Liver (tissue), 8 donors: ENCODE measurements at regions not wholly inside any gene's neighbourhood (a gene's known extent, or its start where the extent isn't known, plus 50 kb on each side); places are given as distances from the start of the nearest gene placed in this dataset.

Experiments used
- DNase-seq: peaks from one replicate; pipeline ENCODE4 v3.0.0-alpha.2; 2017; ENCODE audit warnings: low spot score
- H3K27ac ChIP-seq, 2 donors: one replicate each; pipeline ENCODE4 v1.7.0; 2013; ENCODE audit warnings: inconsistent platforms in 2 of 2, low read length in 2 of 2, control low read depth in 1 of 2, low read depth in 1 of 2, mild to moderate bottlenecking in 1 of 2
- H3K27me3 ChIP-seq, 4 donors: one replicate each; pipeline versions ENCODE4 v1.6.1 to v1.7.0; 2013; ENCODE audit warnings: low read length in 3 of 4, inconsistent platforms in 1 of 4, mild to moderate bottlenecking in 1 of 4, moderate library complexity in 1 of 4; ENCODE audit not compliant: control insufficient read depth in 4 of 4, insufficient read depth in 4 of 4
- H3K36me3 ChIP-seq, 4 donors: one replicate each; pipeline versions ENCODE4 v1.6.1 to v1.7.0; 2013; ENCODE audit warnings: low read length in 3 of 4, mild to moderate bottlenecking in 3 of 4, low read depth in 1 of 4, moderate library complexity in 1 of 4; ENCODE audit not compliant: control insufficient read depth in 4 of 4, insufficient read depth in 3 of 4
- H3K4me1 ChIP-seq, 4 donors: one replicate each; pipeline versions ENCODE4 v1.6.1 to v1.7.0; 2013; ENCODE audit warnings: low read length in 3 of 4, mild to moderate bottlenecking in 3 of 4, moderate library complexity in 1 of 4; ENCODE audit not compliant: control insufficient read depth in 4 of 4, insufficient read depth in 4 of 4
- H3K4me3 ChIP-seq, 3 donors: one replicate each; pipeline versions ENCODE4 v1.6.1 to v1.7.0; 2013; ENCODE audit warnings: low read length in 3 of 3, control low read depth in 1 of 3, low read depth in 1 of 3, mild to moderate bottlenecking in 1 of 3
- H3K9ac ChIP-seq, 2 donors: one replicate each; pipeline ENCODE4 v1.7.0; 2013; ENCODE audit warnings: low read length in 2 of 2, mild to moderate bottlenecking in 2 of 2, moderate library complexity in 2 of 2, control low read depth in 1 of 2, low read depth in 1 of 2
- H3K9me3 ChIP-seq, 4 donors: one replicate each; pipeline versions ENCODE4 v1.6.1 to v1.7.0; 2013; ENCODE audit warnings: low read length in 3 of 4; ENCODE audit not compliant: control insufficient read depth in 4 of 4
- CTCF ChIP-seq: fragments of 150-350 bp; IDR thresholded peaks from 2 replicates; pipeline ENCODE4 v1.5.1; 2017; ENCODE audit warnings: improper control_type of control experiment, low read depth, low read length; ENCODE audit not compliant: missing input control
- EGR1 ChIP-seq, 2 donors: IDR thresholded peaks; 2 replicates each; pipeline ENCODE4 v1.6.1; 2016 to 2018; ENCODE audit warnings: antibody characterized with exemption in 2 of 2, low read depth in 2 of 2
- FOXA1 ChIP-seq: IDR thresholded peaks from 2 replicates; pipeline ENCODE4 v1.6.1; 2016; ENCODE audit warnings: antibody characterized with exemption
- FOXA2 ChIP-seq: IDR thresholded peaks from 2 replicates; pipeline ENCODE4 v1.6.1; 2016; ENCODE audit warnings: antibody characterized with exemption
- GABPA ChIP-seq, 2 donors: IDR thresholded peaks in 1 of 2; conservative IDR thresholded peaks in 1 of 2; 2 replicates each; pipeline ENCODE4 v1.6.1; 2016; ENCODE audit warnings: antibody characterized with exemption in 2 of 2, mild to moderate bottlenecking in 1 of 2, moderate library complexity in 1 of 2
- HNF4A ChIP-seq, 2 donors: conservative IDR thresholded peaks; 2 replicates each; pipeline ENCODE4 v1.6.1; 2016; ENCODE audit warnings: antibody characterized with exemption in 2 of 2, mild to moderate bottlenecking in 2 of 2
- HNF4G ChIP-seq: IDR thresholded peaks from 2 replicates; pipeline ENCODE4 v1.6.1; 2016; ENCODE audit warnings: antibody characterized with exemption
- JUND ChIP-seq, 2 donors: IDR thresholded peaks; 2 replicates each; pipeline ENCODE4 v1.6.1; 2016; ENCODE audit warnings: antibody characterized with exemption in 2 of 2
- NR2F2 ChIP-seq: IDR thresholded peaks from 2 replicates; pipeline ENCODE4 v1.6.1; 2016; ENCODE audit warnings: antibody characterized with exemption
- RAD21 ChIP-seq, 2 donors: IDR thresholded peaks; 2 replicates each; pipeline ENCODE4 v1.6.1; 2016; ENCODE audit warnings: antibody characterized with exemption in 2 of 2, mild to moderate bottlenecking in 2 of 2
- RXRA ChIP-seq, 2 donors: IDR thresholded peaks; 2 replicates each; pipeline ENCODE4 v1.6.1; 2017 to 2018; ENCODE audit warnings: antibody characterized with exemption in 2 of 2, mild to moderate bottlenecking in 1 of 2
- SP1 ChIP-seq: IDR thresholded peaks from 2 replicates; pipeline ENCODE4 v1.6.1; 2018; ENCODE audit warnings: antibody characterized with exemption, mild to moderate bottlenecking
- TAF1 ChIP-seq: conservative IDR thresholded peaks from 2 replicates; pipeline ENCODE4 v1.6.1; 2016; ENCODE audit warnings: antibody characterized with exemption, mild to moderate bottlenecking
- YY1 ChIP-seq: IDR thresholded peaks from 2 replicates; pipeline ENCODE4 v1.6.1; 2016; ENCODE audit warnings: antibody characterized with exemption, mild to moderate bottlenecking
- ZBTB33 ChIP-seq: IDR thresholded peaks from 2 replicates; pipeline ENCODE4 v1.6.1; 2016; ENCODE audit warnings: antibody characterized with exemption
- WGBS: extraction: QIAGEN DNeasy Blood & Tissue Kit; methylation state at CpG from one replicate; pipeline ENCODE4 v1.1.7; 2013; 5-methylcytosine and 5-hydroxymethylcytosine counted together
- TF ChIP-seq, protein P1 (sequence below): IDR thresholded peaks from 2 replicates; pipeline ENCODE4 v1.6.1; 2016; ENCODE audit warnings: antibody characterized with exemption
- TF ChIP-seq, protein P2 (sequence below): IDR thresholded peaks from 2 replicates; pipeline ENCODE4 v1.6.1; 2016; ENCODE audit warnings: antibody characterized with exemption
- TF ChIP-seq, protein P3 (sequence below): IDR thresholded peaks from 2 replicates; pipeline ENCODE4 v1.6.1; 2016; ENCODE audit warnings: antibody characterized with exemption, mild to moderate bottlenecking
- donor health status: healthy.
- donor health status: healthy.
- donor health status: healthy.
- donor health status: healthy.
- donor health status: healthy.

DNA sequence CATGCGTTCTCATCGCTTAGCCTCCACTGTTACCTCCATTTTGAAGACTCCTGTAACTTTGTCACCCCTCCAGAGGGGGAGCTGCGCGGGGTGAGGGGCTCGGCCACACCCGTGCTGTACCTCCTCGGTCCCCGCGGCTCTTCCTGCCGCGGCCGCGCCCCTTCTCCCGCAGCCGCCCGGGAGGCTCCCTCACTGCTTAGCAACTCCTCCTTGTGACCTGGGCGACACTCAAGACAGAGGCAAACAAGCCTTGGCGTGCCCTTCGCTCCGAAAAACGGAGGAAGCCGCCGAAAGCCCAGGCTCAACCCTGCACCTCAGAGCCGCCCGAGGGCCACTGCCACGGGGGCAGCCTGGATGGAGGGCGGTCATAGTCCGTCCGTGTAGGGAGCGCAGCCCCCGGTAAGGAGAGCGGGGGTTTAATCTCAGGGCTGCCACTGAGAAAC, 494.3 kb downstream of the FOXO1 start:
- TF ChIP-seq, protein P1, sequence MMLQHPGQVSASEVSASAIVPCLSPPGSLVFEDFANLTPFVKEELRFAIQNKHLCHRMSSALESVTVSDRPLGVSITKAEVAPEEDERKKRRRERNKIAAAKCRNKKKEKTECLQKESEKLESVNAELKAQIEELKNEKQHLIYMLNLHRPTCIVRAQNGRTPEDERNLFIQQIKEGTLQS: no peak
- TF ChIP-seq FOXA1: no peak
- no peak for TF ChIP-seq RAD21 (IDR thresholded peaks at IDR 0.05)
- TF ChIP-seq, protein P2, sequence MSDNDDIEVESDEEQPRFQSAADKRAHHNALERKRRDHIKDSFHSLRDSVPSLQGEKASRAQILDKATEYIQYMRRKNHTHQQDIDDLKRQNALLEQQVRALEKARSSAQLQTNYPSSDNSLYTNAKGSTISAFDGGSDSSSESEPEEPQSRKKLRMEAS: no peak
- TF ChIP-seq CTCF: no peak
- TF ChIP-seq YY1: no peak
- TF ChIP-seq, protein P3, sequence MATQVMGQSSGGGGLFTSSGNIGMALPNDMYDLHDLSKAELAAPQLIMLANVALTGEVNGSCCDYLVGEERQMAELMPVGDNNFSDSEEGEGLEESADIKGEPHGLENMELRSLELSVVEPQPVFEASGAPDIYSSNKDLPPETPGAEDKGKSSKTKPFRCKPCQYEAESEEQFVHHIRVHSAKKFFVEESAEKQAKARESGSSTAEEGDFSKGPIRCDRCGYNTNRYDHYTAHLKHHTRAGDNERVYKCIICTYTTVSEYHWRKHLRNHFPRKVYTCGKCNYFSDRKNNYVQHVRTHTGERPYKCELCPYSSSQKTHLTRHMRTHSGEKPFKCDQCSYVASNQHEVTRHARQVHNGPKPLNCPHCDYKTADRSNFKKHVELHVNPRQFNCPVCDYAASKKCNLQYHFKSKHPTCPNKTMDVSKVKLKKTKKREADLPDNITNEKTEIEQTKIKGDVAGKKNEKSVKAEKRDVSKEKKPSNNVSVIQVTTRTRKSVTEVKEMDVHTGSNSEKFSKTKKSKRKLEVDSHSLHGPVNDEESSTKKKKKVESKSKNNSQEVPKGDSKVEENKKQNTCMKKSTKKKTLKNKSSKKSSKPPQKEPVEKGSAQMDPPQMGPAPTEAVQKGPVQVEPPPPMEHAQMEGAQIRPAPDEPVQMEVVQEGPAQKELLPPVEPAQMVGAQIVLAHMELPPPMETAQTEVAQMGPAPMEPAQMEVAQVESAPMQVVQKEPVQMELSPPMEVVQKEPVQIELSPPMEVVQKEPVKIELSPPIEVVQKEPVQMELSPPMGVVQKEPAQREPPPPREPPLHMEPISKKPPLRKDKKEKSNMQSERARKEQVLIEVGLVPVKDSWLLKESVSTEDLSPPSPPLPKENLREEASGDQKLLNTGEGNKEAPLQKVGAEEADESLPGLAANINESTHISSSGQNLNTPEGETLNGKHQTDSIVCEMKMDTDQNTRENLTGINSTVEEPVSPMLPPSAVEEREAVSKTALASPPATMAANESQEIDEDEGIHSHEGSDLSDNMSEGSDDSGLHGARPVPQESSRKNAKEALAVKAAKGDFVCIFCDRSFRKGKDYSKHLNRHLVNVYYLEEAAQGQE: no peak
- TF ChIP-seq GABPA (IDR thresholded peaks at IDR 0.05 in 1 of 2, conservative IDR thresholded peaks at IDR 0.05 in 1 of 2): no peak
- no peak for TF ChIP-seq ZBTB33
- TF ChIP-seq NR2F2: no peak
- TF ChIP-seq EGR1 (IDR thresholded peaks at IDR 0.05; ENCODE audit: low read depth in 2 of 2): no peak
- no peak for TF ChIP-seq SP1
- TF ChIP-seq JUND (IDR thresholded peaks at IDR 0.05): no peak
- TF ChIP-seq HNF4G: no peak
- no peak for TF ChIP-seq RXRA (IDR thresholded peaks at IDR 0.05)
- no peak for TF ChIP-seq TAF1
- no peak for TF ChIP-seq HNF4A (conservative IDR thresholded peaks at IDR 0.05)
- no peak for TF ChIP-seq FOXA2
- Histone ChIP-seq H3K36me3 (no peaks in the 10 kb centered on the region), H3K4me3 (no peak overlapping the region), H3K9me3 (peaks cover 0 to 3% (median 0%) of the 10 kb centered on the region in 4 donors), H3K27me3 (no peaks in the 10 kb centered on the region), H3K9ac (no peak overlapping the region), H3K4me1 (no peaks in the 10 kb centered on the region), H3K27ac (no peak overlapping the region)
- 22% methylated on average over 32 of the region's 32 CpGs for WGBS
- DNase-seq: no peak
